ENCODE measurements at regions not wholly inside any gene's neighbourhood (a gene's known extent, or its start where the extent isn't known, plus 50 kb on each side); places are given as distances from the start of the nearest gene placed in this dataset.

GRCh38 chr16:6512512-6512911 is 820.1 kb upstream of the RBFOX1 start:
- DNase-seq (ENCODE audit: low spot score) (no peak), ATAC-seq (ENCODE audit: low read depth) (no peak)
- no peaks in the 10 kb centered on the region for H3K4me1 ChIP-seq (ENCODE audit: insufficient read depth, poor library complexity, severe bottlenecking)
- TF ChIP-seq CTCF (IDR thresholded peaks at IDR 0.05; ENCODE audit: poor library complexity, severe bottlenecking): no peak
- H3K9me3 ChIP-seq (ENCODE audit: severe bottlenecking): no peaks in the 10 kb centered on the region
- no peaks in the 10 kb centered on the region for H3K27me3 ChIP-seq (ENCODE audit: insufficient read depth, poor library complexity, severe bottlenecking)
- H3K27ac ChIP-seq (ENCODE audit: poor library complexity, severe bottlenecking): no peak overlapping the region
- H3K4me3 ChIP-seq (ENCODE audit: severe bottlenecking): no peak overlapping the region
- no peaks in the 10 kb centered on the region for H3K36me3 ChIP-seq (ENCODE audit: low read depth)

- no peak for ATAC-seq (ENCODE audit: low read depth)
- Histone ChIP-seq H3K27ac (ENCODE audit: poor library complexity, severe bottlenecking) (no peak overlapping the region), H3K9me3 (ENCODE audit: severe bottlenecking) (no peaks in the 10 kb centered on the region), H3K27me3 (ENCODE audit: insufficient read depth, poor library complexity, severe bottlenecking) (no peaks in the 10 kb centered on the region), H3K4me1 (ENCODE audit: insufficient read depth, poor library complexity, severe bottlenecking) (no peaks in the 10 kb centered on the region), H3K4me3 (ENCODE audit: severe bottlenecking) (no peak overlapping the region), H3K36me3 (ENCODE audit: low read depth) (no peaks in the 10 kb centered on the region)
- no peak for DNase-seq (ENCODE audit: low spot score)
- TF ChIP-seq CTCF (IDR thresholded peaks at IDR 0.05; ENCODE audit: poor library complexity, severe bottlenecking): no peak
Measured at GRCh38 chr16:6510261-6510660, 822.4 kb upstream of the RBFOX1 start.

- Histone ChIP-seq H3K36me3 (ENCODE audit: low read depth) (no peaks in the 10 kb centered on the region), H3K27me3 (ENCODE audit: insufficient read depth, poor library complexity, severe bottlenecking) (no peaks in the 10 kb centered on the region), H3K9me3 (ENCODE audit: severe bottlenecking) (no peaks in the 10 kb centered on the region), H3K27ac (ENCODE audit: poor library complexity, severe bottlenecking) (no peak overlapping the region), H3K4me3 (ENCODE audit: severe bottlenecking) (no peak overlapping the region), H3K4me1 (ENCODE audit: insufficient read depth, poor library complexity, severe bottlenecking) (no peaks in the 10 kb centered on the region)
- ATAC-seq (ENCODE audit: low read depth) (no peak), DNase-seq (ENCODE audit: low spot score) (no peak)
- TF ChIP-seq CTCF (IDR thresholded peaks at IDR 0.05; ENCODE audit: poor library complexity, severe bottlenecking): no peak
Measured at GRCh38 chr16:6499413-6499812, 833.2 kb upstream of the RBFOX1 start.

DNA sequence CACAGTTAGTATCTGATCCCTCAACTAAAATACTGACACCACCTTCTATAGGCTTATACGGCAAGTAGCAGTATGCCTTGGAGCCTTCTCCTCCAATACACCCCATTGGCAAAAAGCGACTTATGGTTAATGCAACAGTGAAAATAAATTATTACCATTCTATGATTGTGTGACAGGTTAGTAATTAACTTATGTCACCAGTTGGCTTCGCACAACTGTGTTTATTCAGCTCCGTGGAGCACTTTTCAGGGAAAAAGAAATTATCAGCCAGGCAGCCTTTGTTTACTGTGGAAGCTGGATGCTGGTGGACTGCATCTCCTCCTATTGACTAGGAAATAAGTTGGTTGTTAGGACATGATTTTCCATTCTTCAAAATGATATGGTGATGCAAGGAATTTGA is 833.8 kb upstream of the RBFOX1 start:
- Histone ChIP-seq H3K9me3 (ENCODE audit: severe bottlenecking) (no peaks in the 10 kb centered on the region), H3K27me3 (ENCODE audit: insufficient read depth, poor library complexity, severe bottlenecking) (no peaks in the 10 kb centered on the region), H3K27ac (ENCODE audit: poor library complexity, severe bottlenecking) (no peak overlapping the region), H3K4me1 (ENCODE audit: insufficient read depth, poor library complexity, severe bottlenecking) (no peaks in the 10 kb centered on the region), H3K36me3 (ENCODE audit: low read depth) (no peaks in the 10 kb centered on the region), H3K4me3 (ENCODE audit: severe bottlenecking) (no peak overlapping the region)
- TF ChIP-seq CTCF (IDR thresholded peaks at IDR 0.05; ENCODE audit: poor library complexity, severe bottlenecking): no peak
- DNase-seq (ENCODE audit: low spot score): no peak
- ATAC-seq (ENCODE audit: low read depth): no peak

DNA sequence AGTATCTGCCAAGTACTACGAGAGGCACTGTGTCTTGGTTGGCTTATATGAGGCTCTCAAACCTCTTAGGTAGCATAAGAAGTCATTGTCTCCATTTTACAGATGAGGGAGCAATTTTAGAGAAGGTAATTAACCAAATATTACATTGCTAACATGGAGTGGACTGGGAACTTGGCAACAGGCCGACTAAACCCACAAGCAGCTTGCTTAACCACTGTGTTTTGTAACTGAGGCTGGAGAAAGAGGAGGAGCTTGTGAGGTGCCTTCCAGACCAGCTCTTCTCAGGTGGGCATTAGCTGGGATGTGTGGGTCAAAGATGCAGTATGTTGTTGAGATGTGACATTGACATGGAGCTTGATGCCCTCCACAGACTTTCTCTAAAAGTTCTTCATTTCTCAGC is 835.6 kb upstream of the RBFOX1 start:
- no peak for ATAC-seq (ENCODE audit: low read depth)
- Histone ChIP-seq H3K36me3 (ENCODE audit: low read depth) (no peaks in the 10 kb centered on the region), H3K9me3 (ENCODE audit: severe bottlenecking) (no peaks in the 10 kb centered on the region), H3K4me1 (ENCODE audit: insufficient read depth, poor library complexity, severe bottlenecking) (no peaks in the 10 kb centered on the region), H3K4me3 (ENCODE audit: severe bottlenecking) (no peak overlapping the region), H3K27ac (ENCODE audit: poor library complexity, severe bottlenecking) (no peak overlapping the region), H3K27me3 (ENCODE audit: insufficient read depth, poor library complexity, severe bottlenecking) (no peaks in the 10 kb centered on the region)
- no peak for DNase-seq (ENCODE audit: low spot score)
- TF ChIP-seq CTCF (IDR thresholded peaks at IDR 0.05; ENCODE audit: poor library complexity, severe bottlenecking): no peak
